ENCODE measurements at regions not wholly inside any gene's neighbourhood (a gene's known extent, or its start where the extent isn't known, plus 50 kb on each side); places are given as distances from the start of the nearest gene placed in this dataset.

GRCh38 chr4:26267087-26267486 lies 53.7 kb upstream of the RBPJ start:
- in situ Hi-C loops (cut with MboI; ENCODE audit: low sequenced_read_pairs): no loop called here

GRCh38 chr4:26268246-26268645 lies 52.6 kb upstream of the RBPJ start:
- in situ Hi-C loops (cut with MboI; ENCODE audit: low sequenced_read_pairs): no loop called here

GRCh38 chr4:26269038-26269437 lies 51.8 kb upstream of the RBPJ start:
- in situ Hi-C loops (cut with MboI; ENCODE audit: low sequenced_read_pairs): no loop called here

Data from HL-60/S4 treated with phorbol 12-myristate 13-acetate at 8.2 ng/mL for 4 days and 3 days (cell line).